A549 (cell line): ENCODE measurements at regions not wholly inside any gene's neighbourhood (a gene's known extent, or its start where the extent isn't known, plus 50 kb on each side); places are given as distances from the start of the nearest gene placed in this dataset.

Experiments used
- ATAC-seq, 2 experiments: fragments of 200-7000 bp in 1 of 2; fragments of >200 bp in 1 of 2; cut with Nextera tagmentation in 1 of 2; cut with Tn5 transposase in 1 of 2; 3 replicates each; pipeline versions ENCODE4 v1.8.0 to v1.9.1; 2018 to 2020; ENCODE audit warnings: mild to moderate bottlenecking in 1 of 2, moderate library complexity in 1 of 2
- CTCF ChIA-PET: fragments of 300-600 bp; sonication (Branson Sonifier 250); formaldehyde crosslinking; extraction: SDS; loops from one replicate; lab custom pipeline; 2021; ENCODE audit warnings: antibody characterized with exemption, inconsistent platforms; lab: Yijun Ruan, JAX
- POLR2A ChIA-PET: fragments of 350-600 bp; formaldehyde crosslinking; extraction: SDS; loops from one replicate; lab custom pipeline; 2021; ENCODE audit warnings: antibody characterized with exemption, inconsistent platforms; lab: Yijun Ruan, JAX
- DNase-seq, 2 experiments: peaks; one replicate each; pipeline versions ENCODE4 v3.0.0 to v3.0.0-alpha.2; 2011 to 2016; ENCODE audit warnings: low read depth in 1 of 2, low spot score in 1 of 2
- FAIRE-seq: peaks from 2 replicates; lab custom pipeline; 2011; peaks lifted over from hg19 to GRCh38; lab: Jason Lieb, UNC
- H3K27ac ChIP-seq, 2 experiments: fragments of >200 bp; sonication (Bioruptor Twin); formaldehyde crosslinking; 3 replicates each; pipeline ENCODE4 v1.5.1; 2016 to 2017
- H3K4me1 ChIP-seq: fragments of >200 bp; sonication (Bioruptor Twin); formaldehyde crosslinking; 3 replicates; pipeline ENCODE4 v1.6.1; 2016
- H3K4me2 ChIP-seq: fragments of >200 bp; sonication (Bioruptor Twin); formaldehyde crosslinking; 3 replicates; pipeline ENCODE4 v1.6.1; 2016
- H3K4me3 ChIP-seq: fragments of >200 bp; sonication (Bioruptor Twin); formaldehyde crosslinking; 3 replicates; pipeline ENCODE4 v1.5.1; 2016
- H3K9me3 ChIP-seq: fragments of >200 bp; sonication (Bioruptor Twin); formaldehyde crosslinking; 3 replicates; pipeline ENCODE4 v1.6.1; 2016
- BCL3 ChIP-seq: fragments of >200 bp; sonication (Bioruptor Twin); formaldehyde crosslinking; IDR thresholded peaks from 3 replicates; pipeline ENCODE4 v1.6.1; 2016
- BHLHE40 ChIP-seq: IDR thresholded peaks from 2 replicates; pipeline ENCODE4 v1.6.1; 2012; ENCODE audit warnings: low read depth, low read length, inconsistent platforms
- CBX2 ChIP-seq: fragments of 200-600 bp; sonication (generic); IDR thresholded peaks from 2 replicates; pipeline ENCODE4 v1.6.1; 2016; ENCODE audit warnings: low read depth, mild to moderate bottlenecking, borderline replicate concordance
- CEBPB ChIP-seq, 2 experiments: fragments of >200 bp in 1 of 2; sonication (Bioruptor Twin) in 1 of 2; formaldehyde crosslinking in 1 of 2; IDR thresholded peaks; 2 replicates each; pipeline ENCODE4 v1.6.1; 2012 to 2016
- CHD2 ChIP-seq: fragments of 150-350 bp; IDR thresholded peaks from 2 replicates; pipeline ENCODE4 v1.6.1; 2014; ENCODE audit warnings: low read length; ENCODE audit not compliant: partially characterized antibody
- EHMT2 ChIP-seq: fragments of 200-600 bp; sonication (generic); IDR thresholded peaks from 2 replicates; pipeline ENCODE4 v1.6.1; 2016; ENCODE audit warnings: antibody characterized with exemption, low read depth, mild to moderate bottlenecking, moderate library complexity
- EP300 ChIP-seq, 2 experiments: fragments of >200 bp; sonication (Bioruptor Twin); formaldehyde crosslinking; IDR thresholded peaks; 2 replicates in 1 of 2; 3 replicates in 1 of 2; pipeline ENCODE4 v1.6.1; 2016 to 2017
- FOSB ChIP-seq: fragments of 250-450 bp; sonication (Bioruptor Pico); IDR thresholded peaks from 2 replicates; pipeline ENCODE4 v1.5.0; 2020; ENCODE audit warnings: mild to moderate bottlenecking, moderate library complexity
- HES2 ChIP-seq: fragments of >200 bp; sonication (Bioruptor Twin); formaldehyde crosslinking; IDR thresholded peaks from 2 replicates; pipeline ENCODE4 v1.6.1; 2016
- HOXA7 ChIP-seq: fragments of 250-450 bp; sonication (Bioruptor Pico); IDR thresholded peaks from 2 replicates; pipeline ENCODE4 v1.5.0; 2020; ENCODE audit warnings: mild to moderate bottlenecking, moderate library complexity
- HOXB13 ChIP-seq: fragments of 250-450 bp; sonication (Bioruptor Pico); IDR thresholded peaks from 2 replicates; pipeline ENCODE4 v1.5.0; 2020; ENCODE audit warnings: low read depth, mild to moderate bottlenecking, moderate library complexity
- HOXB5 ChIP-seq: fragments of 250-450 bp; sonication (Bioruptor Pico); IDR thresholded peaks from 2 replicates; pipeline ENCODE4 v1.5.0; 2020; ENCODE audit warnings: mild to moderate bottlenecking, moderate library complexity
- JUN ChIP-seq, 2 experiments: fragments of >200 bp; sonication (Bioruptor Twin); formaldehyde crosslinking; IDR thresholded peaks; 2 replicates in 1 of 2; 3 replicates in 1 of 2; pipeline ENCODE4 v1.6.1; 2016 to 2017
- MAX ChIP-seq: IDR thresholded peaks from 2 replicates; pipeline ENCODE4 v1.6.1; 2012
- NFE2L2 ChIP-seq: fragments of 150-350 bp; conservative IDR thresholded peaks from 2 replicates; pipeline ENCODE4 v1.6.1; 2014; ENCODE audit warnings: low read length
- PHF8 ChIP-seq: fragments of 200-600 bp; sonication (generic); IDR thresholded peaks from 2 replicates; pipeline ENCODE4 v1.6.1; 2016; ENCODE audit warnings: low read depth, mild to moderate bottlenecking, antibody characterized with exemption, moderate library complexity, borderline replicate concordance
- POLR2A ChIP-seq: IDR thresholded peaks from 2 replicates; pipeline ENCODE4 v1.6.1; 2012; ENCODE audit warnings: mild to moderate bottlenecking, low read length
- RAD21 ChIP-seq, 2 experiments: fragments of >200 bp in 1 of 2; sonication (Bioruptor Twin) in 1 of 2; formaldehyde crosslinking in 1 of 2; IDR thresholded peaks in 1 of 2; conservative IDR thresholded peaks in 1 of 2; 2 replicates in 1 of 2; 3 replicates in 1 of 2; pipeline ENCODE4 v1.6.1; 2012 to 2018; ENCODE audit warnings: inconsistent platforms in 1 of 2
- RCOR1 ChIP-seq: fragments of 150-350 bp; IDR thresholded peaks from 2 replicates; pipeline ENCODE4 v1.6.1; 2014; ENCODE audit warnings: antibody characterized with exemption, low read length, low read depth
- REST ChIP-seq: fragments of 200-600 bp; sonication (generic); IDR thresholded peaks from 2 replicates; pipeline ENCODE4 v1.6.1; 2016; ENCODE audit warnings: antibody characterized with exemption, mild to moderate bottlenecking, moderate library complexity
- RFX5 ChIP-seq: fragments of 450-650 bp; IDR thresholded peaks from 2 replicates; pipeline ENCODE4 v1.7.1; 2014; ENCODE audit warnings: antibody characterized with exemption, mild to moderate bottlenecking, moderate library complexity
- RNF2 ChIP-seq: fragments of 200-600 bp; sonication (generic); IDR thresholded peaks from 2 replicates; pipeline ENCODE4 v1.6.1; 2016; ENCODE audit warnings: low read depth, mild to moderate bottlenecking, antibody characterized with exemption, moderate library complexity, borderline replicate concordance
- SREBF2 ChIP-seq: fragments of 450-650 bp; IDR thresholded peaks from 2 replicates; pipeline ENCODE4 v1.6.1; 2014; ENCODE audit warnings: mild to moderate bottlenecking, moderate library complexity
- TFCP2L1 ChIP-seq: fragments of 250-450 bp; sonication (Bioruptor Pico); IDR thresholded peaks from 2 replicates; pipeline ENCODE4 v1.5.0; 2021; ENCODE audit warnings: mild to moderate bottlenecking
- TP53 ChIP-seq: fragments of 250-450 bp; sonication (Bioruptor Pico); IDR thresholded peaks from 2 replicates; pipeline ENCODE4 v1.5.0; 2021; ENCODE audit warnings: mild to moderate bottlenecking, moderate library complexity
- USF2 ChIP-seq: fragments of 450-650 bp; IDR thresholded peaks from 2 replicates; pipeline ENCODE4 v1.6.1; 2014; ENCODE audit warnings: antibody characterized with exemption
- ZC3H11A ChIP-seq: fragments of 450-650 bp; IDR thresholded peaks from 2 replicates; pipeline ENCODE4 v1.6.1; 2014; ENCODE audit warnings: antibody characterized with exemption, mild to moderate bottlenecking
- ZSCAN20 ChIP-seq: fragments of 250-450 bp; sonication (Bioruptor Pico); IDR thresholded peaks from 2 replicates; pipeline ENCODE4 v1.8.0; 2022; ENCODE audit warnings: mild to moderate bottlenecking, moderate library complexity
- WGBS: methylation state at CpG from one replicate; pipeline ENCODE4 v1.1.6; 2017; ENCODE audit errors: missing lambda C conversion rate; 5-methylcytosine and 5-hydroxymethylcytosine counted together
- TF ChIP-seq, protein P1 (sequence below): fragments of >200 bp; sonication (Bioruptor Twin); formaldehyde crosslinking; IDR thresholded peaks from 3 replicates; pipeline ENCODE4 v1.5.1; 2016

DNA sequence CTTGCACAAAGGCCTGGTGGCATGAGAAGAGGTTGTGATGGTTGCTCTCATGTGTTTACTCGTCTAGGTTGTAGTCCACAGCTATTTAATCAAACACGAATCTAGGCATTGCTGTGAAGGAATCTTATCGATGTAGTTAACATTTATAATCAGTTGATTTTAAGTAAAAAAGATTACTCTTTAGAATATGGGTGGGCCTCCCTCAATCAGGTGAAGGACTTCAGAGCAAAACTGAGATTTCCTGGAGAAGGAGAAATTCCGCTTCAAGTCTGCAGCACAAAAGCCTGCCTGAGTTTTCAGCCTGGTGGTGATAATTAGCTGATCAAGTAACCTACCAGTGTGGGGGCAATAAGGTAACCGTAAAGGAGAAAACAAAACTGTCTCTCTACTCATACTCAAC lies 523.6 kb downstream of the GRIN2A start:
- DNase-seq (no peak), FAIRE-seq (no peak), ATAC-seq (no peak)
- H3K4me2 ChIP-seq: no peak overlapping the region
- ChIA-PET POLR2A (no interaction called here), CTCF (interaction anchor here (1.6 to 2.2 kb wide), 3 partner anchors 10 to 24 kb away, joined by 4 to 10 read pairs (median 4); no protein-coding TSS in a partner anchor)
- TF ChIP-seq ZC3H11A: no peak
- TF ChIP-seq SREBF2: no peak
- TF ChIP-seq CBX2: no peak
- TF ChIP-seq HOXB13 (CRISPR knock-in tag): no peak
- TF ChIP-seq NFE2L2: no peak
- no peak for TF ChIP-seq RAD21 (conservative IDR thresholded peaks at IDR 0.05 in 1 of 2, IDR thresholded peaks at IDR 0.05 in 1 of 2)
- TF ChIP-seq EHMT2: no peak
- no peak for TF ChIP-seq HOXB5
- no peak for TF ChIP-seq EP300 (IDR thresholded peaks at IDR 0.05)
- TF ChIP-seq, protein P1, sequence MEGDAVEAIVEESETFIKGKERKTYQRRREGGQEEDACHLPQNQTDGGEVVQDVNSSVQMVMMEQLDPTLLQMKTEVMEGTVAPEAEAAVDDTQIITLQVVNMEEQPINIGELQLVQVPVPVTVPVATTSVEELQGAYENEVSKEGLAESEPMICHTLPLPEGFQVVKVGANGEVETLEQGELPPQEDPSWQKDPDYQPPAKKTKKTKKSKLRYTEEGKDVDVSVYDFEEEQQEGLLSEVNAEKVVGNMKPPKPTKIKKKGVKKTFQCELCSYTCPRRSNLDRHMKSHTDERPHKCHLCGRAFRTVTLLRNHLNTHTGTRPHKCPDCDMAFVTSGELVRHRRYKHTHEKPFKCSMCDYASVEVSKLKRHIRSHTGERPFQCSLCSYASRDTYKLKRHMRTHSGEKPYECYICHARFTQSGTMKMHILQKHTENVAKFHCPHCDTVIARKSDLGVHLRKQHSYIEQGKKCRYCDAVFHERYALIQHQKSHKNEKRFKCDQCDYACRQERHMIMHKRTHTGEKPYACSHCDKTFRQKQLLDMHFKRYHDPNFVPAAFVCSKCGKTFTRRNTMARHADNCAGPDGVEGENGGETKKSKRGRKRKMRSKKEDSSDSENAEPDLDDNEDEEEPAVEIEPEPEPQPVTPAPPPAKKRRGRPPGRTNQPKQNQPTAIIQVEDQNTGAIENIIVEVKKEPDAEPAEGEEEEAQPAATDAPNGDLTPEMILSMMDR: no peak
- TF ChIP-seq HOXA7: no peak
- no peak for TF ChIP-seq TP53 (CRISPR knock-in tag)
- TF ChIP-seq RFX5: no peak
- no peak for TF ChIP-seq FOSB (CRISPR knock-in tag)
- no peak for TF ChIP-seq RNF2
- no peak for TF ChIP-seq CEBPB (IDR thresholded peaks at IDR 0.05)
- TF ChIP-seq USF2: no peak
- no peak for TF ChIP-seq PHF8
- WGBS: 10% methylated on average over 5 of the region's 5 CpGs
- H3K4me3 ChIP-seq: no peak overlapping the region
- no peaks in the 10 kb centered on the region for H3K9me3 ChIP-seq
- no peak overlapping the region for H3K27ac ChIP-seq
- H3K4me1 ChIP-seq: no peaks in the 10 kb centered on the region

DNA sequence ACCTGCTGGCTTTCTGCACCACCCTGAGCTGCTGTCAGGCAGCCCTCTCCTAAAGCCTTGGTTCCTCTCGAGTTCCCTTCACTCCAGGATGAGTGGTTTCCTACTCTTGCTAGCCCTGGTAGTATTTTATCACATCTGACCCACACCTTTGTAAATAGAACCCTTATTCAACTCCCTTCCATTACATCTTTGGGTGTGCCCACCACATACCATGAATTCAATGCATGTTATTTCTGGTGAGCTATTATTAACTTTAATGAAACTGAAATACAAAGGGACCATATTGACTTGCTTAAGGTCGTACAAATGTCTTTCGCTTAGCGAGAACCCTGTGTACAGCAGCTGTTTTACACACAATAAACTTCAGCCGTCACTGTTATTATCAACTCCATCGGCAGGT lies 521.3 kb downstream of the GRIN2A start:
- CTCF ChIA-PET: interaction anchor here (1.2 to 2.4 kb wide), 2 partner anchors 9 to 13 kb away, joined by 5 to 10 read pairs; no protein-coding TSS in a partner anchor
- Histone ChIP-seq H3K4me3 (no peak overlapping the region), H3K9me3 (no peaks in the 10 kb centered on the region), H3K4me2 (no peak overlapping the region), H3K27ac (no peak overlapping the region), H3K4me1 (no peaks in the 10 kb centered on the region)
- POLR2A ChIA-PET: no interaction called here
- ATAC-seq (no peak), FAIRE-seq (no peak), DNase-seq (no peak)
- 23% methylated on average over 6 of the region's 6 CpGs for whole genome bisulfite sequencing
- no peak for TF ChIP-seq RCOR1
- TF ChIP-seq RNF2: no peak
- TF ChIP-seq MAX: no peak
- no peak for TF ChIP-seq CHD2
- no peak for TF ChIP-seq HES2
- no peak for TF ChIP-seq JUN (IDR thresholded peaks at IDR 0.05)
- TF ChIP-seq POLR2A: no peak
- TF ChIP-seq TFCP2L1 (CRISPR knock-in tag): no peak
- no peak for TF ChIP-seq REST
- TF ChIP-seq ZSCAN20 (CRISPR knock-in tag): no peak
- TF ChIP-seq BHLHE40: no peak
- no peak for TF ChIP-seq USF2
- TF ChIP-seq BCL3: no peak
- TF ChIP-seq, all 56 proteins: peak for 0
